HG03066 (cell line): ENCODE measurements at regions not wholly inside any gene's neighbourhood (a gene's known extent, or its start where the extent isn't known, plus 50 kb on each side); places are given as distances from the start of the nearest gene placed in this dataset.

Experiments used
- ATAC-seq: cut with Tn5 transposase; IDR thresholded peaks from one replicate; pipeline ENCODE4 v1.9.1; 2021; ENCODE audit warnings: low read depth; ENCODE audit not compliant: unreplicated experiment

GRCh38 chr7:88700725-88701124 is 58.8 kb upstream of the ZNF804B start:
- no peak for ATAC-seq

- ATAC-seq: no peak
Measured at GRCh38 chr7:88694207-88694606, 65.3 kb upstream of the ZNF804B start.

GRCh38 chr7:88693131-88693530 is 66.4 kb upstream of the ZNF804B start:
- ATAC-seq: no peak

GRCh38 chr7:88692493-88692892 is 67.0 kb upstream of the ZNF804B start:
- no peak for ATAC-seq

GRCh38 chr7:88689821-88690220 is 69.7 kb upstream of the ZNF804B start:
- ATAC-seq: no peak

- no peak for ATAC-seq
Measured at GRCh38 chr7:88688222-88688621, 71.3 kb upstream of the ZNF804B start.

- ATAC-seq: no peak
Measured at GRCh38 chr7:88686468-88687229, 72.9 kb upstream of the ZNF804B start.

- no peak for ATAC-seq
Measured at GRCh38 chr7:88681682-88682081, 77.8 kb upstream of the ZNF804B start.

GRCh38 chr7:88670536-88670935 is 89.0 kb upstream of the ZNF804B start:
- ATAC-seq: no peak

GRCh38 chr7:88669913-88670312 is 89.6 kb upstream of the ZNF804B start:
- no peak for ATAC-seq

GRCh38 chr7:88668591-88668990 is 90.9 kb upstream of the ZNF804B start:
- ATAC-seq: no peak

- ATAC-seq: no peak
Measured at GRCh38 chr7:88666626-88667025, 92.9 kb upstream of the ZNF804B start.

- ATAC-seq: no peak
Measured at GRCh38 chr7:88665892-88666514, 93.5 kb upstream of the ZNF804B start.

GRCh38 chr7:88664630-88665233 is 94.8 kb upstream of the ZNF804B start:
- no peak for ATAC-seq

- no peak for ATAC-seq
Measured at GRCh38 chr7:88661921-88662320, 97.6 kb upstream of the ZNF804B start.

GRCh38 chr7:88647825-88648224 is 111.7 kb upstream of the ZNF804B start:
- ATAC-seq: no peak

- ATAC-seq: no peak
Measured at GRCh38 chr7:88638583-88638982, 120.9 kb upstream of the ZNF804B start.

- no peak for ATAC-seq
Measured at GRCh38 chr7:88637795-88638194, 121.7 kb upstream of the ZNF804B start.

- no peak for ATAC-seq
Measured at GRCh38 chr7:88635149-88635548, 124.4 kb upstream of the ZNF804B start.

GRCh38 chr7:88629559-88629958 is 129.9 kb upstream of the ZNF804B start:
- ATAC-seq: no peak

- ATAC-seq: peak; percentile 99
Measured at GRCh38 chr7:88628363-88629085, 131.0 kb upstream of the ZNF804B start.
